ENCODE measurements at regions not wholly inside any gene's neighbourhood (a gene's known extent, or its start where the extent isn't known, plus 50 kb on each side); places are given as distances from the start of the nearest gene placed in this dataset.

DNA sequence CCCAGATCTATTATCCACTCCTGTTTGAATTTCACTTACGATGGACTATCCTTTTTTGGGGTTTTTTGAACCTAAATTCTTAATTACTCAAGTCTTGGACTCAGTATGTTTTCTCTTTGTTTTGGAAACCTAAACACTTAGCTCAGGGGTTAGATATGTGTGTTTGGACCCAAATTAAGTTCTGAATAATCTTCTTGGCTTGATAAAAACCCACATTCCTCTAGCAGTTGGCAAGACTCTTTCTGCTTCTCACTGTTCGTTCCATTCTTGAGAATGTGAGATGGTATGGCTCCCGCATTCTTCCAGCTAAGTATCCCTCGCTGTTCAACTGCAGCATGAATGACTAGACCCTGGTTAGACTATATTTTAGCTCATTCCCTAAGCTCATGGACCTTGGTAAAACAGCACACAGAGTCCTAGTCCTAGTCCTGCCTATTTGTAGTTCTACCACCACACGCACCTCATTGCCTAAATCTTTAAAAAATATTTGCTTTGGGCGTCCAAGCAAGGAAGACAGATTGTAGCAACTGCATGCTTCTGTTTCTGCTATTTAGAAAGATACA lies 860.0 kb downstream of the RPS29 start:
- DNase-seq, result no peak
- Histone ChIP-seq H3K9me3 (ENCODE audit: severe bottlenecking) (no peaks in the 10 kb centered on the region), H3K27ac (no peak overlapping the region), H3K4me3 (ENCODE audit: low read depth, low read length) (no peak overlapping the region), H3K27me3 (ENCODE audit: insufficient read depth, low read depth, severe bottlenecking) (no peaks in the 10 kb centered on the region), H3K36me3 (no peaks in the 10 kb centered on the region)
- TF ChIP-seq, protein P1, sequence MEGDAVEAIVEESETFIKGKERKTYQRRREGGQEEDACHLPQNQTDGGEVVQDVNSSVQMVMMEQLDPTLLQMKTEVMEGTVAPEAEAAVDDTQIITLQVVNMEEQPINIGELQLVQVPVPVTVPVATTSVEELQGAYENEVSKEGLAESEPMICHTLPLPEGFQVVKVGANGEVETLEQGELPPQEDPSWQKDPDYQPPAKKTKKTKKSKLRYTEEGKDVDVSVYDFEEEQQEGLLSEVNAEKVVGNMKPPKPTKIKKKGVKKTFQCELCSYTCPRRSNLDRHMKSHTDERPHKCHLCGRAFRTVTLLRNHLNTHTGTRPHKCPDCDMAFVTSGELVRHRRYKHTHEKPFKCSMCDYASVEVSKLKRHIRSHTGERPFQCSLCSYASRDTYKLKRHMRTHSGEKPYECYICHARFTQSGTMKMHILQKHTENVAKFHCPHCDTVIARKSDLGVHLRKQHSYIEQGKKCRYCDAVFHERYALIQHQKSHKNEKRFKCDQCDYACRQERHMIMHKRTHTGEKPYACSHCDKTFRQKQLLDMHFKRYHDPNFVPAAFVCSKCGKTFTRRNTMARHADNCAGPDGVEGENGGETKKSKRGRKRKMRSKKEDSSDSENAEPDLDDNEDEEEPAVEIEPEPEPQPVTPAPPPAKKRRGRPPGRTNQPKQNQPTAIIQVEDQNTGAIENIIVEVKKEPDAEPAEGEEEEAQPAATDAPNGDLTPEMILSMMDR (IDR thresholded peaks at IDR 0.05; ENCODE audit: low read depth, low read length), result no peak

DNA sequence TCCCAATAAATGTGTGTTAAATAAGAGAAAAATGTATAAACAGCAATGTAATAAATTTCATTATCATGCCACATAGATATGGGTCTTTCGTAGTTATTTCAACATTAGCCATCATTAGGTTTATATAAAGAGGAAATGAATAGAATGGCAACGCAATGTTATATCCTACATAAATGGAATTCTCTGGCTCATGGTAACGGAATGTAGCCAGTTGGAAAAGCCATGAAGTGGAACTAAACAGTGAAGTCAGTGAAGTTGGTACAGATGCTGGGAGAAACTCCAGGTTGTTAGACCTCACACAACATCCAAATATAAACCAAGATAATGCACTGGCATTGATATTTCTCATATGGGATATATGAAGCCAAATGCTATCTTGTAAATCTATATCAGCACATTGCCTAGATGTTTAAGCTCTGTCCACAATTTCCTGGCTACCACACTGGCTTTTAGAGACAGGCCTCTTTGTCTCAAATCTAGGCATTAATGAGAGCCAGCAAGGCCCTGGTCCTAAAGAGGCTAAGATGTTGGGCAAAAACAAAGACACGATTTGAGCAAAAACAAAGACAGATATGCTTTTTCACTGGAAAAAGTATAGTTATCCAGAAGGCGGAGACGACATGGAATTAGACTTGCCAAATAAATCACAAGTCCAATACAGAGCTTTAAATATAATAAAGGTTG lies 861.0 kb downstream of the RPS29 start:
- Histone ChIP-seq H3K4me3 (ENCODE audit: low read depth, low read length) (no peak overlapping the region), H3K9me3 (ENCODE audit: severe bottlenecking) (no peaks in the 10 kb centered on the region), H3K27ac (no peak overlapping the region), H3K27me3 (ENCODE audit: insufficient read depth, low read depth, severe bottlenecking) (no peaks in the 10 kb centered on the region), H3K36me3 (no peaks in the 10 kb centered on the region)
- TF ChIP-seq, protein P1 (IDR thresholded peaks at IDR 0.05; ENCODE audit: low read depth, low read length), result no peak
- DNase-seq, result no peak

DNA sequence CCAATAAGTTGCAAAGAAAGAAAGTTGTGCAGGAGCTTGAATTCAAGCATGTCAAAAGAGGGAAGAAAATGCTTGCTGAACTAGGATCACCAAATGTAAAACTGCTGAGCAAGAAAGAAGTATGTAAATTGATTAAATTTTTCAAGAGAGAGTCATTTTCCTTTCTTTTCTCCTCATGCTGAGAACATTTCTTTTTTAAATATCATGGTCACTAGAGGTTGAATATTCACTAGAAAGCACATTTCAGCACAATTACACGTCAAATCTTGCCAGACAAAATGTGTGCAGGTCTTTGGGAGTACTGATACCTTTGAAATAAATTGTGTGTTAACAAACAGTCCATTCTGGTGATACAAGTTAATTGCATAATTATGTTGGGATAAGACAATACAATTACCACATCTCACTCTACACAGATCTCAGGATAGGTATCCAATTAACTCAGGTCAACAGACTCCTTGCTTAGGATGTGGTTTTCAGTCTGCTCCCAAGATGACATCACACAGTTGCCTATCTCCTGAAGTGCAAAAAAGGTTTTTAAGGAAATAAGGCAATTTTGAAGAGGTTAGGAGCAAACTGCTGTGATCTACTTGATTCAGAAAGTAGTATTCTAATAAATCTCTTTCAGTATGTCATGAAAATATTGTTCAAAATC lies 862.2 kb downstream of the RPS29 start:
- no peaks in the 10 kb centered on the region for H3K36me3 ChIP-seq
- H3K4me3 ChIP-seq (ENCODE audit: low read depth, low read length), result no peak overlapping the region
- H3K27me3 ChIP-seq (ENCODE audit: insufficient read depth, low read depth, severe bottlenecking), result no peaks in the 10 kb centered on the region
- TF ChIP-seq, protein P1 (IDR thresholded peaks at IDR 0.05; ENCODE audit: low read depth, low read length), result no peak
- no peaks in the 10 kb centered on the region for H3K9me3 ChIP-seq (ENCODE audit: severe bottlenecking)
- DNase-seq, result no peak
- H3K27ac ChIP-seq, result no peak overlapping the region

DNA sequence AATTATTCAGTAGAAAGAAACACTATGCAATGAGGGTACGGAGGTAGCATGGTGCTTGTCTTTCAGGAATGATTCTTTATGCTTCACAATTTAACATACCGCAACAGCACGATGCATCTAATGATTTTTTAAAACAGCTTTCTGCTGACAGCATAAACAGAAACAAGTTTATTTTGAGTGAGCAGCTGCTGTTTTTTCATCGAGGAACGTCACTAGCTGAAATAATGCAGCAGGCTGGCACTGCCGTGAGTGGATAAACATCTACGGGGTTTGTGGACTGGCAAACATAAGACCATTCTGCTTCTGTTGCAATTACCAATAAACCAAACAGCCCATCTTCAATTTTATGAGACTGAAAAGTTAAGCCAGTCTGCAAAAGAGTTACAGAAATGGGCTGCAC lies 871.8 kb downstream of the RPS29 start:
- DNase-seq, result no peak
- TF ChIP-seq, protein P1 (IDR thresholded peaks at IDR 0.05; ENCODE audit: low read depth, low read length), result no peak

DNA sequence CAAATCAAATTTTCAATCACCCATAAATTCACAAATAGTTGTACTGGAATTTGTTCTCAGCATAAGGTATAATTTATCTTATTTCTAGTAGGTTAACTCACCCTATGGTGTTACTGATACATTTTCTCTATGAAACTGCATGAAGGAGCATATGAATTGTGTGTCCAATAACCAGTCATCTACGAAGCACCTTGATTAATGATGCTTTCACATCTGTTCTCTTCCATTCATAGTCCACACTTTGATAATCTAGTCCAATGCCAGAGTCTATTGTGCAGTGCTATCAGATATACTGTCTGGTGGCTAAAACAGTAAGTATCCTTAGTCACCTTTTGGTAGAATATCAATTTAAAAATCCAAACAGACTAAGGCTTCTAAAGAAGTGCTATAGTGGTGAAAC lies 876.0 kb downstream of the RPS29 start:
- H3K36me3 ChIP-seq, result no peaks in the 10 kb centered on the region
- no peaks in the 10 kb centered on the region for H3K9me3 ChIP-seq (ENCODE audit: severe bottlenecking)
- H3K27me3 ChIP-seq (ENCODE audit: insufficient read depth, low read depth, severe bottlenecking), result no peaks in the 10 kb centered on the region
- H3K4me3 ChIP-seq (ENCODE audit: low read depth, low read length), result no peak overlapping the region
- H3K27ac ChIP-seq, result no peak overlapping the region
- TF ChIP-seq, protein P1 (IDR thresholded peaks at IDR 0.05; ENCODE audit: low read depth, low read length), result no peak
- DNase-seq, result no peak

More for the DNA sequence above, 871.8 kb downstream of the RPS29 start:
- no peak overlapping the region for H3K4me3 ChIP-seq (ENCODE audit: low read depth, low read length)
- H3K9me3 ChIP-seq (ENCODE audit: severe bottlenecking), result no peaks in the 10 kb centered on the region
- no peaks in the 10 kb centered on the region for H3K36me3 ChIP-seq
- H3K27me3 ChIP-seq (ENCODE audit: insufficient read depth, low read depth, severe bottlenecking), result no peaks in the 10 kb centered on the region
- H3K27ac ChIP-seq, result no peak overlapping the region
